ENCODE measurements at regions not wholly inside any gene's neighbourhood (a gene's known extent, or its start where the extent isn't known, plus 50 kb on each side); places are given as distances from the start of the nearest gene placed in this dataset.
"Not testable (repeated sequence)": the region's sequence is repeated elsewhere in the genome, so short reads cannot be mapped to it uniquely, and the experiment has no call there.

- DNase-seq (ENCODE audit: low spot score) = no peak
Measured at GRCh38 chr7:131148708-131149428, 178.8 kb upstream of the MKLN1 start.

- no peak for DNase-seq (ENCODE audit: low spot score)
Measured at GRCh38 chr7:131149429-131149773, 178.3 kb upstream of the MKLN1 start.

DNA sequence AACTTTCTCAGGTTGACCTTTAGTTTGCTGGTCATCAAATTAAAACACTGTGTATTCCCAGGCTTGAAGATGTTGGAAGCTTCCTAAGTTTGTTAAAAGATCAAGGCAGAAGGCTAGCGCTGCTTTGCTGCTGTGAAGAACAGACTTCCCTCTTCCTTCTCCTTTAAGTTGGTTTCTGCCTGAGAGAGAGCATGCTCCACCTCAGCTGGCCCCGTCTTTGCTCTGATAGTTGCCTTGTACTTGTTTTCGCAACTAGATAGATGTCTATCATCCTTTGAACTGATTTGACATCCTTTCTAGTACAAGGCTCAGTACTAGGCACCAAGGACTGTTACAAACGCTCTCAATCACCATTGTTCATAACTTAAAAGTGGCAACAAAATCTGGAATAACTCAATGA lies 177.8 kb upstream of the MKLN1 start:
- DNase-seq (ENCODE audit: low spot score) = no peak

- DNase-seq (ENCODE audit: low spot score) = no peak
Measured at GRCh38 chr7:131151034-131151433, 176.6 kb upstream of the MKLN1 start.

DNA sequence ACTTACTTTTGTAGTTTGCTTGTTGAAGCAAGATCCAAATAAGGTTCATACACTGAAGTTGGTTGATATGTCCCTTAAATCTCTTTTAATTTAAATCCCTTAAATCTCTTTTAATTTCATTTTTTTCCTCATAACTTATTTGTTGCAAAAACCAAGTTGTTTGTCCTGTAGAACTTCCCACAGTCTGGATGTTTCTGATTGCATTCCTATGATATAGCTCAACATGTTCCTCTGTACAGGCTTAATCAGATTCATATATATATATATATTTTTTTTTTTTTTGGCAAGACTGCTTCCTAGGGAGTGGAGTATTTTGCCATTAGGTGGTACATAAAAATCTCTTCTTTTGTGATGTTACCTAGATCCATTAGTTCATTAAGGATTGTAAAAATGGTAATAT lies 174.9 kb upstream of the MKLN1 start:
- no peak for DNase-seq (ENCODE audit: low spot score)

DNA sequence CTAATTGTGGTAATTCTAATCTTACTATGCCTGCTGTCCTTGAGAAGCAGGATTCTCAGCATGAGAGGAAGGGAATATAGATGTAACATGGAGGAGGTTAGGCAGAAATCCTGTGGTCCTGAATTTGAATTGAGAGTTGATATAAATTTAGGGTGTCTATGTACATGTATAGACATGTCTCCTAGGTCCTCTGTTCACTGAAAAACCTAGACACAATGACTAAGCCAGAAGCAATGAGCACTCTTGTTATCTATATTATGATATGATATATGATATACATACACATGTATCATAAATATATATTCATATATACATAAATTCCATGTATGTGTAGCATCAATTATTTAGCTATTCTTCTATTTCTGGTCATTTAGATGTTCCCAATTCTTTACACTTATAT lies 173.3 kb upstream of the MKLN1 start:
- DNase-seq (ENCODE audit: low spot score) = no peak

GRCh38 chr7:131157530-131158243 lies 170.0 kb upstream of the MKLN1 start:
- no peak for DNase-seq (ENCODE audit: low spot score)

GRCh38 chr7:131158244-131158636 lies 169.4 kb upstream of the MKLN1 start:
- DNase-seq (ENCODE audit: low spot score) = not testable (repeated sequence)

DNA sequence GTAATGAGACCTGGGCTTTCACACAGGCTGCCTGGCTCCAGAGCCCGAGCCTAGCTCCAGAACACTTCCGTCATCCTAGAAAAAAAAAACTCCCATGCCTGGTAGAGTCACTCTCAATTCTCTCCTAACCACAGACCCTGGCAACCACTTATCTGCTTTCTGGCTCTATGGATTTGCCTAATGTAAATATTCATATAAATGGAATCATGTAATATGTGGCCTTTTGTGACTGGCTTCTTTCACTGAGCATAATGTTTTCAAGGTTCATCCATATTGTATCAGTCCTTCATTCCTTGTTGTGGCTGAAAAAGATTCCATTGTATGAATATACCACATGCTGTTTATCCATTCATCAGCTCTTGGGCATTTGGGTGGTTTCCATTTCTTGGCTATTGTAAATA lies 167.7 kb upstream of the MKLN1 start:
- DNase-seq (ENCODE audit: low spot score) = no peak

DNA sequence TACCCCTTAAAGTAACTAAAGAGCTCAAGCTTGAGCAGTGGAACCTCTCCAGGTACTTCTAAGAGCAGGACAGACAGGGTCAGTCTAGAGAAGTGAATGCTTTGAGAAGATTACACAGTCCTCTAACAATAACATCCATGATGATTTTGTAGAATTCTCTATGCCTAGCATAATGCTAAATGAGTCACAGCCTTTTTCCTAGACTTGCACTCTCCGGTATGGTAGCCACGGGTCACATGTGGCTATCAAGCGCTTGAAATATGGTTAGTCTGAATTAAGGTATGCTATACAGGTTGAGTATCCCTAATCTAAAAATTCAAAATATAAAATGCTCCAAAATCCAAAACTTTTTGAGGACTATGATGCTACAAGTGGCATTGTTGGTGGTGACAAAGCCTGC lies 166.6 kb upstream of the MKLN1 start:
- no peak for DNase-seq (ENCODE audit: low spot score)

DNA sequence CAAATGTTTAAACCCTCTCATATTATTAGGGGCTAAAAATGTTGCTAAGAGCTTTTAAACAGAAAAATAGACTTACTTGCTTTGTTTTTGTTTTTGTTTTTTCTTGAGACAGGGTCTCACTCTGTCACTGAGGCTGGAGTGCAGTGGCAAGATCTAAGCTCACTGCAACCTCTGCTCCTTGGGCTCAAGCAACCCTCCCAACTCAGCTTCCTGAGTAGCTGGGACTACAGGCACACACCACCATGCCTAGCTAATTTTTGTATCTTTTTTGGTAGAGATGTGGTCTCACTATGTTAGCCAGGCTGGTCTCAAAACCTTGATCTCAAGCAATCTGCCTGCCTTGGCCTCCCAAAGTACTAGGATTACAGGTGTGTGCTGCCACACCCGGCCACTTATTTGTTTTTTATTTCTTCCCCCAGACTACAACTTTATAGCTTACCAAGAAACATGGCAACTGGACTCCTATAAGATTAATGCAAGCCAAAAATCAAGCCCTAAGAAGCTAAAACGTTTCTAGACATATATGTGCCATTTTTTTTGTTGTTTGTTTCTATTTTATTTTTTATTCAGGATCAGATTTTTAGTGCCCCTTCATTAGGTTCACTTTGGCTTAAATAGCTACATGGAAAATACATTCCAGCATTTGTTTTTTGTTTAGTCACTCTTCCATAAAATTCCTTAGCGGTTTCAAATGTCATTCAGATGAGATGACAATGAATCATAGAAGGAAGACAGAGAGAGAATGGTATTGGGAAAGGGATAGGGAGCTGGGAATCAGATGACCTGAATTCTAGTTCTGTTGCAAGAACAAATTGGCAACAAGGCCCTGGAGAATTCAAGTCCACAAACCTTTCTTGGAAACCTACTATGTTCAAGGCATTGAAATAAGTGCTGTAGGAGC lies 163.4 kb upstream of the MKLN1 start:
- DNase-seq (ENCODE audit: low spot score) = no peak

DNA sequence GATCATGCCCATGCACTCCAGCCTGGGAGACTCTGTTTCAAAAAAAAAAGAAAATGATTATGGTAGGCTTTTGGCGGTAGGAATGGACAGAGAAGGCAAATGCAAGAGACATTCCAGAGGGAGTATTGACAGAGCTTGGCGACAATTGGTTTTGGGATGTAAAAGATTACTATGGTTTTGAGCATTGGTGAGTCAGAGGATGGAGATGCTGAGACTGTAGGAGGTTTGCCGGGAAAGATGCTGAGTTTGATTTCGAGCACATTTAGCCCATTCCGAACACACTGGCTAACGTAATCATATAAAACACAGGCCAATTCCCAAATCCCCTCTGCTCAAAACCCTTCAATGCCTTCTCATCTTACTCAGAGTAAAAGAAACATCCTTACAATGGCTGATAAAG lies 161.6 kb upstream of the MKLN1 start:
- no peak for DNase-seq (ENCODE audit: low spot score)

GRCh38 chr7:131170440-131171271 lies 157.0 kb upstream of the MKLN1 start:
- DNase-seq (ENCODE audit: low spot score) = no peak

- DNase-seq (ENCODE audit: low spot score) = no peak
Measured at GRCh38 chr7:131173145-131173890, 154.4 kb upstream of the MKLN1 start.

- DNase-seq (ENCODE audit: low spot score) = no peak
Measured at GRCh38 chr7:131174391-131174790, 153.3 kb upstream of the MKLN1 start.

DNA sequence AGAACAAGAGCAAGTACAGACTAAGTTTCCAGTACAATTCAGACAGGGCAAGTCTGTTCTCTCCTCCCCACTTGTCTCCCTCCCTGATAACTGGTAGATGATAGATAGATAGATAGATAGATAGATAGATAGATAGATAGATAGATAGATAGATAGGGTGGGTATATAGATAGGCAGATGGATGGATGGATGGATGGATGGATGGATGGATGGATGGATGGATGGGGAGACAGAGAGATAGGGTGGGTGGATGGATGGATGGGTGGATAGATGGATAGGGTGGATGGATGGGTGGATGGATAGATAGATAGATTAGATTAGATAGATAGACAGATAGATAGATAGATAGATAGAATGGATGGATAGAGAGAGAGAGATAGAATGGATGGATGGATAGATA lies 152.8 kb upstream of the MKLN1 start:
- DNase-seq (ENCODE audit: low spot score) = no peak

GRCh38 chr7:131182446-131183058 lies 145.1 kb upstream of the MKLN1 start:
- no peak for DNase-seq (ENCODE audit: low spot score)

- no peak for DNase-seq (ENCODE audit: low spot score)
Measured at GRCh38 chr7:131183072-131183471, 144.6 kb upstream of the MKLN1 start.

DNA sequence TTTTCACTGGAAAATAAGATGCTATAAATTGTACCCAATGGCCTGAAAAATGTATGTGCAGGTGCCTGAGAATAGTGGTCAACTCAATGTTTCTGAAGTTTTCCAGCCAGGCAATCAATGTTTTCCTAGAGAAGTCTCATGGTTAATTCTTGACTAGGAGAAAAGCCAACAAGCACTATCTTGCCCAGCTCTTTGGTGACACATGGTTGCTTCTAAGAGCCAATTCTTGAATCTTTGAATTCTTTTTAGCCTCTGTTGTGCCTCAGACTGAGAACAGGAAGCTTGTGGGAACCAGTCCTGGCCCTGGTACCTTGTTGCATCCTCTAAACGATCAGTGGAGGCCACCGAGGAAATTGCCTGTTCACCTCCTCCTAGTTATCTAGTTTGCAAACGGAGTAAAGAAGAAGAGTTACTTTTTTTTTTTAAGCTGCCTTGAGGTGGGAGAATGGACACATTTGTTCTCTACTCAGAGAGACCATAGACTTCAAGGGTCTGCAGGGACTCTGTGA lies 144.0 kb upstream of the MKLN1 start:
- DNase-seq (ENCODE audit: low spot score) = peak; percentile 48

DNA sequence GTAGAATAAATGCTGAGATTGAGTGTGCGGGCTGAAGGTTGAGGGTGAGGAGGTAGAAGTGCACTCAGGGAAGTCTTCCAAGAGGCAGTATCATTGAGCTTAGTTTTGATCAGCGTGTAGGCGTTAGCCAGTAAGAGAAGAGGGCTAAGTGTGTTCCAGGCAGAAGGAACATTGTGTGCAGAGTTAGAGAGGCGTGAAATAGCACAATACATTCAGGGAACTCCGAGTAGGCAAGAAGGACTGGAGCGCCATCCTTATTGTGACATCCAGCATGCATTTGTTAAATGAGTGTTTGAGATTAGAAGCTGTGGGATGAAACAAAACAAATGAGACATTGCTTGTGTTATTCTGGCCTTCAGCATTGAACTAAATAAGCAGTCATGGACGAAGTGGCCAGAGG lies 140.9 kb upstream of the MKLN1 start:
- no peak for DNase-seq (ENCODE audit: low spot score)

All from CD4-positive, alpha-beta T cell treated with Interleukin-2 at 100 ng/mL for 4 hours (primary cell).